Gastroesophageal sphincter (tissue), 3 donors: ENCODE measurements at regions not wholly inside any gene's neighbourhood (a gene's known extent, or its start where the extent isn't known, plus 50 kb on each side); places are given as distances from the start of the nearest gene placed in this dataset.

Source experiments
- EP300 ChIP-seq: sonication (generic); formaldehyde crosslinking; IDR thresholded peaks from one replicate; pipeline ENCODE4 v1.6.1; 2017; ENCODE audit warnings: antibody characterized with exemption, mild to moderate bottlenecking
- POLR2A ChIP-seq, 2 donors: fragments of 450-650 bp; IDR thresholded peaks; one replicate each; pipeline ENCODE4 v1.6.1; 2017; ENCODE audit warnings: antibody characterized with exemption in 2 of 2, mild to moderate bottlenecking in 2 of 2, moderate library complexity in 1 of 2
- POLR2AphosphoS5 ChIP-seq: sonication (generic); formaldehyde crosslinking; IDR thresholded peaks from one replicate; pipeline ENCODE4 v1.6.1; 2017; ENCODE audit warnings: antibody characterized with exemption
- TF ChIP-seq, protein P1 (sequence below), 4 experiments: fragments of 200-600 bp in 2 of 4; fragments of 450-650 bp in 2 of 4; sonication (generic) in 1 of 4; IDR thresholded peaks; one replicate each; pipeline ENCODE4 v1.5.1; 2017 to 2019; ENCODE audit warnings: antibody characterized with exemption in 4 of 4, mild to moderate bottlenecking in 2 of 4, moderate library complexity in 2 of 4

DNA sequence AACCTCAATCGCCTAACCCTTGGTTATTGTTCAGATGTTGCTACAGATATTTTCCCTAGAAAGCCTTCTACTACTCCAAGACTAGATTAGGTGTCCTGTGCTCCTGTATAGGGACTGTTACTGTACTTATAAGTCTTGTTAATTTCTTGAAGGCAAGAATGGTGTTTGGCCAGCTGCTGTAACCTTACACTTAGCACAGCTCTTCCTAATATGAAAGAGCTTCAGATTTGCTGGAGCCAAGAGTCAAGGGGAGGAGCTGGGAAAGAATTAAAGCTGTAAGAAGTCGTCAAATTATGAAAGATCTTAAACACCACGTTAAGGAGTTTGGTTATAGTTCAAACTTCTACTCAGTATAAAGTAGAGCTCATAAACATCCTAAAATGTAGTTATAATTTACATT is 245.9 kb upstream of the TLL1 start:
- TF ChIP-seq, protein P1, sequence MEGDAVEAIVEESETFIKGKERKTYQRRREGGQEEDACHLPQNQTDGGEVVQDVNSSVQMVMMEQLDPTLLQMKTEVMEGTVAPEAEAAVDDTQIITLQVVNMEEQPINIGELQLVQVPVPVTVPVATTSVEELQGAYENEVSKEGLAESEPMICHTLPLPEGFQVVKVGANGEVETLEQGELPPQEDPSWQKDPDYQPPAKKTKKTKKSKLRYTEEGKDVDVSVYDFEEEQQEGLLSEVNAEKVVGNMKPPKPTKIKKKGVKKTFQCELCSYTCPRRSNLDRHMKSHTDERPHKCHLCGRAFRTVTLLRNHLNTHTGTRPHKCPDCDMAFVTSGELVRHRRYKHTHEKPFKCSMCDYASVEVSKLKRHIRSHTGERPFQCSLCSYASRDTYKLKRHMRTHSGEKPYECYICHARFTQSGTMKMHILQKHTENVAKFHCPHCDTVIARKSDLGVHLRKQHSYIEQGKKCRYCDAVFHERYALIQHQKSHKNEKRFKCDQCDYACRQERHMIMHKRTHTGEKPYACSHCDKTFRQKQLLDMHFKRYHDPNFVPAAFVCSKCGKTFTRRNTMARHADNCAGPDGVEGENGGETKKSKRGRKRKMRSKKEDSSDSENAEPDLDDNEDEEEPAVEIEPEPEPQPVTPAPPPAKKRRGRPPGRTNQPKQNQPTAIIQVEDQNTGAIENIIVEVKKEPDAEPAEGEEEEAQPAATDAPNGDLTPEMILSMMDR (IDR thresholded peaks at IDR 0.05) = no peak
- TF ChIP-seq POLR2A (IDR thresholded peaks at IDR 0.05) = no peak
- TF ChIP-seq EP300 = no peak
- no peak for TF ChIP-seq POLR2AphosphoS5
